GM12878 (cell line): ENCODE measurements at regions not wholly inside any gene's neighbourhood (a gene's known extent, or its start where the extent isn't known, plus 50 kb on each side); places are given as distances from the start of the nearest gene placed in this dataset.
"Not testable (repeated sequence)": the region's sequence is repeated elsewhere in the genome, so short reads cannot be mapped to it uniquely, and the experiment has no call there.

Source experiments
- ATAC-seq: fragments of 200-7000 bp; cut with Tn5 transposase; 3 replicates; pipeline ENCODE4 v1.9.1; 2020; ENCODE audit warnings: mild to moderate bottlenecking, moderate library complexity
- BruUV-seq: library from RNA; stranded (reverse); fragments of 400-500 nt; replicated peaks from 2 replicates; lab custom pipeline; 2021; lab: Mats Ljungman, UMichigan
- CTCF ChIA-PET: fragments of 300-600 bp; sonication (Branson Sonifier 250); formaldehyde crosslinking; extraction: SDS; loops from one replicate; lab custom pipeline; 2021; ENCODE audit warnings: inconsistent platforms; lab: Yijun Ruan, JAX
- POLR2A ChIA-PET: fragments of 350-600 bp; formaldehyde crosslinking; extraction: SDS; loops from one replicate; lab custom pipeline; 2021; ENCODE audit warnings: inconsistent platforms; lab: Charles Lee
- RAD21 ChIA-PET: fragments of 300-600 bp; sonication (Branson Sonifier 250); formaldehyde crosslinking; loops from one replicate; lab custom pipeline; 2023; ENCODE audit warnings: antibody characterized with exemption; ENCODE audit not compliant: unreplicated experiment; lab: Charles Lee
- SMC1A ChIA-PET: fragments of 300-600 bp; sonication (Branson Sonifier 250); formaldehyde crosslinking; loops from one replicate; lab custom pipeline; 2023; ENCODE audit not compliant: unreplicated experiment, uncharacterized antibody; lab: Charles Lee
- DNase-seq: peaks from one replicate; pipeline ENCODE4 v3.0.0-alpha.2; 2011; ENCODE audit warnings: low read depth, low spot score
- FAIRE-seq: peaks from 3 replicates; lab custom pipeline; 2011; peaks lifted over from hg19 to GRCh38; lab: Jason Lieb, UNC
- H2AFZ ChIP-seq: 2 replicates; pipeline ENCODE4 v1.6.0; 2011; ENCODE audit warnings: low read depth, low read length, control low read depth; ENCODE audit not compliant: control insufficient read depth
- H3K27ac ChIP-seq: 2 replicates; pipeline ENCODE4 v1.5.1; 2011; ENCODE audit warnings: control low read depth; ENCODE audit not compliant: control insufficient read depth, insufficient read depth
- H3K27me3 ChIP-seq, 2 experiments: replicated peaks in 1 of 2; 2 replicates each; pipeline versions ENCODE4 v1.6.0 to v1.6.1; 2011; ENCODE audit warnings: low read length in 1 of 2; ENCODE audit not compliant: control insufficient read depth in 2 of 2, insufficient read depth in 2 of 2
- H3K36me3 ChIP-seq, 2 experiments: 2 replicates each; pipeline ENCODE4 v1.5.1; 2011; ENCODE audit warnings: low read length in 1 of 2; ENCODE audit not compliant: control insufficient read depth in 2 of 2, insufficient read depth in 2 of 2
- H3K4me1 ChIP-seq: 2 replicates; pipeline ENCODE4 v1.6.1; 2011; ENCODE audit warnings: mild to moderate bottlenecking, low read length, moderate library complexity, mixed read lengths; ENCODE audit not compliant: control insufficient read depth, insufficient read depth
- H3K4me2 ChIP-seq: 2 replicates; pipeline ENCODE4 v1.6.0; 2011; ENCODE audit warnings: control low read depth; ENCODE audit not compliant: control insufficient read depth, insufficient read depth
- H3K4me3 ChIP-seq: fragments of 200-600 bp; sonication (generic); 2 replicates; pipeline ENCODE4 v1.5.1; 2016
- H3K79me2 ChIP-seq: 2 replicates; pipeline ENCODE4 v1.6.0; 2011; ENCODE audit warnings: low read length; ENCODE audit not compliant: control insufficient read depth, insufficient read depth
- H3K9ac ChIP-seq: 2 replicates; pipeline ENCODE4 v1.8.0; 2011; ENCODE audit warnings: low read length, control low read depth, mixed read lengths; ENCODE audit not compliant: control insufficient read depth, insufficient read depth
- H3K9me3 ChIP-seq: replicated peaks from 3 replicates; pipeline ENCODE4 v1.5.1; 2011; ENCODE audit warnings: mild to moderate bottlenecking, low read length; ENCODE audit not compliant: control insufficient read depth, insufficient read depth
- H4K20me1 ChIP-seq: 2 replicates; pipeline ENCODE4 v1.6.0; 2011; ENCODE audit not compliant: control insufficient read depth, insufficient read depth
- CBFB ChIP-seq: IDR thresholded peaks from 2 replicates; pipeline ENCODE4 v1.6.1; 2016; ENCODE audit warnings: antibody characterized with exemption, low read depth
- HDAC2 ChIP-seq: fragments of 200-600 bp; sonication (generic); IDR thresholded peaks from 2 replicates; pipeline ENCODE4 v1.6.1; 2017
- KDM1A ChIP-seq: fragments of 200-600 bp; sonication (generic); IDR thresholded peaks from 2 replicates; pipeline ENCODE4 v1.6.1; 2016; ENCODE audit warnings: borderline replicate concordance
- MTA3 ChIP-seq: IDR thresholded peaks from 2 replicates; pipeline ENCODE4 v1.6.1; 2012; ENCODE audit warnings: low read length, inconsistent platforms, borderline replicate concordance
- MXI1 ChIP-seq: fragments of 150-350 bp; IDR thresholded peaks from 2 replicates; pipeline ENCODE4 v1.6.1; 2011; ENCODE audit warnings: low read depth, mild to moderate bottlenecking, inconsistent platforms, low read length, improper control_type of control experiment
- MYB ChIP-seq: fragments of 150-350 bp; IDR thresholded peaks from 2 replicates; pipeline ENCODE4 v1.6.1; 2014; ENCODE audit warnings: mild to moderate bottlenecking, low read depth, low read length, borderline replicate concordance
- WGBS: methylation state at CpG from one replicate; pipeline ENCODE4 v1.1.6; 2016; ENCODE audit warnings: low lambda C conversion rate; ENCODE audit not compliant: insufficient replicate concordance, insufficient coverage; ENCODE audit errors: missing lambda C conversion rate; 5-methylcytosine and 5-hydroxymethylcytosine counted together
- in situ Hi-C: fragments of 300-500 bp; cut with MboI; formaldehyde crosslinking; loops from 9 replicates; pipeline ENCODE4 v1.14.3; 2018; ENCODE audit warnings: mixed read lengths
- intact Hi-C: fragments of 100-400 bp; cut with micrococcal nuclease; formaldehyde crosslinking; loops from one replicate; pipeline ENCODE4 v1.14.2; 2022; ENCODE audit not compliant: unreplicated experiment
- TF ChIP-seq, protein P1 (sequence below): IDR thresholded peaks from 2 replicates; pipeline ENCODE4 v1.6.1; 2012; ENCODE audit warnings: low read depth, low read length, improper control_type of control experiment
- TF ChIP-seq, protein P2 (sequence below): fragments of 450-650 bp; IDR thresholded peaks from 2 replicates; pipeline ENCODE4 v1.6.1; 2017; ENCODE audit warnings: borderline replicate concordance
- TF ChIP-seq, protein P3 (sequence below): IDR thresholded peaks from 2 replicates; pipeline ENCODE4 v1.6.1; 2012; ENCODE audit warnings: low read depth, low read length, improper control_type of control experiment

DNA sequence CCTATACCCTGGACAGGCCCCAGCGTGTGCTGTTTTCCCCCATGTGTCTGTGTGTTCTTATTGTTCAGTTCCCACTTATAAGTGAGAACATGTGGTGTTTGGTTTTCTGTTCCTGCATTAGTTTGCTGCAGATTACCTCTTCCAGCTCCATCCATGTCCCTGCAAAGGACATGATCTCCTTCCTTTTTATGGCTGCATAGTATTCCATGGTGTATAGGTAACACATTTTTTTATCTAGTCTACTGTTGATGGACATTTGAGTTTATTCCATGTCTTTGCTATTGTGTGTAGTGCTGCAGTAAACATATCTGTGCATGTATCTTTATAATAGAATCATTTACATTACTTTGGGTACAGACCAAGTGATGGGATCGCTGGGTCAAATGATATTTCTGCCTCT is 703.6 kb upstream of the CTNND2 start:
- H3K4me2 ChIP-seq, DNase-seq, H3K4me3 ChIP-seq, intact Hi-C loops, RAD21 ChIA-PET, H3K9me3 ChIP-seq, H3K79me2 ChIP-seq, H3K27me3 ChIP-seq, H3K36me3 ChIP-seq, FAIRE-seq, SMC1A ChIA-PET, H3K4me1 ChIP-seq, H3K9ac ChIP-seq, POLR2A ChIA-PET, BruUV-seq, CTCF ChIA-PET, H4K20me1 ChIP-seq, in situ Hi-C loops, ATAC-seq, H2AFZ ChIP-seq, H3K27ac ChIP-seq: not testable (repeated sequence)
- 6% methylated on average over 2 of the region's 2 CpGs for WGBS

DNA sequence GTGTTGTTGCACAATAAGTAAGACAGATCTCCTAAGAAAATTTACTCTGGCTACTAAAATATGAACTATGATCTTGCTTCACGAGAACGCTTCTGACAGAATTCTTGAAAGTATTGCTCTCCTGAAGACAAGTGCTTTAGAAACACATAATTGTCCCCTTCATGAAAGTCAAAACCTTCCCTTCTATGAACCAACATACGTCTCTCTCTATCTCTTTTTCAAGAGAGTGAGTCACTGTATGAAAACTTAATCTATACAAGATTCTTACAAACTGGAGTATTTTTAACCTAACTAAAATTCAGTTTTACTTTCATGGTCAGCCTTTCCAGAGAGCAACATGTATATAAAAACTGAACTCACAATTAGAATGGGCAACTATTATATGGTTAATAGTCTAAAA is 688.0 kb upstream of the CTNND2 start:
- H3K4me2 ChIP-seq: no peak overlapping the region
- no peaks in the 10 kb centered on the region for H4K20me1 ChIP-seq
- FAIRE-seq (no peak), ATAC-seq (no peak), DNase-seq (no peak)
- H3K27me3 ChIP-seq: no peaks in the 10 kb centered on the region
- H3K79me2 ChIP-seq: no peaks in the 10 kb centered on the region
- ChIA-PET POLR2A (no interaction called here), RAD21 (no interaction called here), SMC1A (no interaction called here), CTCF (no interaction called here)
- H3K36me3 ChIP-seq: no peaks in the 10 kb centered on the region
- no peak for TF ChIP-seq MYB
- no peak overlapping the region for H3K27ac ChIP-seq
- WGBS: 58% methylated on average over 3 of the region's 3 CpGs
- H3K9me3 ChIP-seq: no peaks in the 10 kb centered on the region
- no peak overlapping the region for H3K9ac ChIP-seq
- in situ Hi-C loops (no loop called here), intact Hi-C loops (no loop called here)
- H3K4me3 ChIP-seq: no peak overlapping the region
- no peak overlapping the region for H2AFZ ChIP-seq
- H3K4me1 ChIP-seq: no peaks in the 10 kb centered on the region
- no TSS peak for BruUV-seq

DNA sequence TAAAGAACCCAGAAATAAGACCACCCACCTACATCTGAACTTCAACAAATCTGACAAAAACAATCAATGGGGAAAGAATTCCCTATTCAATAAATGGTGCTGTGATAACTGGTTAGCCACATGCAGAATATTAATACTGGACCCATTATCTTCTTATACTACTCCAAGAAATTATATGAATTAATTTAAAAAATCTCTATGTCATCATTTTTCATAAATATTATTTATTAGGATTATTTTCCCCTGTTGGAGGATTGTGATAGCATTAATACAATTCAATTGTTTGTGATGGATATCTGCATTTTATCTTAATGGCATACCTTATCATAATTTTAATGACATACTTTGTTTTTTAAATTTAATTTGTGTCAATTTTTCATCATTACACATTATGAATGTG is 682.2 kb upstream of the CTNND2 start:
- no peak overlapping the region for H3K4me2 ChIP-seq
- POLR2A ChIA-PET: no interaction called here
- SMC1A ChIA-PET: no interaction called here
- intact Hi-C loops (no loop called here), in situ Hi-C loops (no loop called here)
- no peak for DNase-seq
- FAIRE-seq: no peak
- no peak for ATAC-seq
- H4K20me1 ChIP-seq: no peaks in the 10 kb centered on the region
- no peaks in the 10 kb centered on the region for H3K36me3 ChIP-seq
- no peaks in the 10 kb centered on the region; the same call in 2 of the 3 replicates for H3K9me3 ChIP-seq
- no peaks in the 10 kb centered on the region for H3K4me1 ChIP-seq
- no peak overlapping the region for H3K27ac ChIP-seq
- no TSS peak for BruUV-seq
- no peaks in the 10 kb centered on the region for H3K79me2 ChIP-seq
- CTCF ChIA-PET: no interaction called here
- RAD21 ChIA-PET: no interaction called here
- no peak overlapping the region for H2AFZ ChIP-seq
- H3K27me3 ChIP-seq: no peaks in the 10 kb centered on the region
- no peak overlapping the region for H3K4me3 ChIP-seq
- H3K9ac ChIP-seq: no peak overlapping the region
- TF ChIP-seq, protein P1, sequence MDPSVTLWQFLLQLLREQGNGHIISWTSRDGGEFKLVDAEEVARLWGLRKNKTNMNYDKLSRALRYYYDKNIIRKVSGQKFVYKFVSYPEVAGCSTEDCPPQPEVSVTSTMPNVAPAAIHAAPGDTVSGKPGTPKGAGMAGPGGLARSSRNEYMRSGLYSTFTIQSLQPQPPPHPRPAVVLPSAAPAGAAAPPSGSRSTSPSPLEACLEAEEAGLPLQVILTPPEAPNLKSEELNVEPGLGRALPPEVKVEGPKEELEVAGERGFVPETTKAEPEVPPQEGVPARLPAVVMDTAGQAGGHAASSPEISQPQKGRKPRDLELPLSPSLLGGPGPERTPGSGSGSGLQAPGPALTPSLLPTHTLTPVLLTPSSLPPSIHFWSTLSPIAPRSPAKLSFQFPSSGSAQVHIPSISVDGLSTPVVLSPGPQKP: no peak
- TF ChIP-seq, protein P2, sequence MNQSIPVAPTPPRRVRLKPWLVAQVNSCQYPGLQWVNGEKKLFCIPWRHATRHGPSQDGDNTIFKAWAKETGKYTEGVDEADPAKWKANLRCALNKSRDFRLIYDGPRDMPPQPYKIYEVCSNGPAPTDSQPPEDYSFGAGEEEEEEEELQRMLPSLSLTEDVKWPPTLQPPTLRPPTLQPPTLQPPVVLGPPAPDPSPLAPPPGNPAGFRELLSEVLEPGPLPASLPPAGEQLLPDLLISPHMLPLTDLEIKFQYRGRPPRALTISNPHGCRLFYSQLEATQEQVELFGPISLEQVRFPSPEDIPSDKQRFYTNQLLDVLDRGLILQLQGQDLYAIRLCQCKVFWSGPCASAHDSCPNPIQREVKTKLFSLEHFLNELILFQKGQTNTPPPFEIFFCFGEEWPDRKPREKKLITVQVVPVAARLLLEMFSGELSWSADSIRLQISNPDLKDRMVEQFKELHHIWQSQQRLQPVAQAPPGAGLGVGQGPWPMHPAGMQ: no peak
- TF ChIP-seq, protein P3, sequence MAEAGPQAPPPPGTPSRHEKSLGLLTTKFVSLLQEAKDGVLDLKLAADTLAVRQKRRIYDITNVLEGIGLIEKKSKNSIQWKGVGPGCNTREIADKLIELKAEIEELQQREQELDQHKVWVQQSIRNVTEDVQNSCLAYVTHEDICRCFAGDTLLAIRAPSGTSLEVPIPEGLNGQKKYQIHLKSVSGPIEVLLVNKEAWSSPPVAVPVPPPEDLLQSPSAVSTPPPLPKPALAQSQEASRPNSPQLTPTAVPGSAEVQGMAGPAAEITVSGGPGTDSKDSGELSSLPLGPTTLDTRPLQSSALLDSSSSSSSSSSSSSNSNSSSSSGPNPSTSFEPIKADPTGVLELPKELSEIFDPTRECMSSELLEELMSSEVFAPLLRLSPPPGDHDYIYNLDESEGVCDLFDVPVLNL: no peak
- TF ChIP-seq MXI1 (no peak), MTA3 (no peak), HDAC2 (no peak), KDM1A (no peak), CBFB (no peak)
